Ureter (tissue), 1 donor: ENCODE measurements at regions not wholly inside any gene's neighbourhood (a gene's known extent, or its start where the extent isn't known, plus 50 kb on each side); places are given as distances from the start of the nearest gene placed in this dataset.
"Not testable (repeated sequence)": the region's sequence is repeated elsewhere in the genome, so short reads cannot be mapped to it uniquely, and the experiment has no call there.

Experiments used
- DNase-seq: peaks from one replicate; pipeline ENCODE4 v3.0.0-alpha.2; 2020; ENCODE audit warnings: low spot score
- donor health status: DM: yes; HTN: yes; CAD: no.

GRCh38 chr7:110386913-110387312, 704.0 kb upstream of the LRRN3 start:
- DNase-seq: no peak

- DNase-seq: no peak
Measured at GRCh38 chr7:110387689-110388088, 703.2 kb upstream of the LRRN3 start.

GRCh38 chr7:110388457-110388856, 702.5 kb upstream of the LRRN3 start:
- no peak for DNase-seq

GRCh38 chr7:110396021-110396420, 694.9 kb upstream of the LRRN3 start:
- no peak for DNase-seq

GRCh38 chr7:110397927-110398660, 692.8 kb upstream of the LRRN3 start:
- DNase-seq: no peak

- DNase-seq: no peak
Measured at GRCh38 chr7:110399421-110399820, 691.5 kb upstream of the LRRN3 start.

GRCh38 chr7:110400411-110400810, 690.5 kb upstream of the LRRN3 start:
- no peak for DNase-seq

- DNase-seq: no peak
Measured at GRCh38 chr7:110407242-110407641, 683.7 kb upstream of the LRRN3 start.

GRCh38 chr7:110407706-110408105, 683.2 kb upstream of the LRRN3 start:
- DNase-seq: no peak

GRCh38 chr7:110412614-110413013, 678.3 kb upstream of the LRRN3 start:
- no peak for DNase-seq

GRCh38 chr7:110413038-110413437, 677.9 kb upstream of the LRRN3 start:
- DNase-seq: no peak

GRCh38 chr7:110417611-110418010, 673.3 kb upstream of the LRRN3 start:
- no peak for DNase-seq

- no peak for DNase-seq
Measured at GRCh38 chr7:110418659-110419280, 672.2 kb upstream of the LRRN3 start.

- DNase-seq: no peak
Measured at GRCh38 chr7:110420788-110421187, 670.1 kb upstream of the LRRN3 start.

GRCh38 chr7:110421490-110422241, 669.3 kb upstream of the LRRN3 start:
- DNase-seq: no peak

- no peak for DNase-seq
Measured at GRCh38 chr7:110432061-110432553, 658.8 kb upstream of the LRRN3 start.

- not testable (repeated sequence) for DNase-seq
Measured at GRCh38 chr7:110438926-110439325, 652.0 kb upstream of the LRRN3 start.

GRCh38 chr7:110442381-110442837, 648.5 kb upstream of the LRRN3 start:
- no peak for DNase-seq

- DNase-seq: no peak
Measured at GRCh38 chr7:110446658-110447057, 644.3 kb upstream of the LRRN3 start.

- DNase-seq: no peak
Measured at GRCh38 chr7:110448918-110449317, 642.0 kb upstream of the LRRN3 start.

- no peak for DNase-seq
Measured at GRCh38 chr7:110454713-110455112, 636.2 kb upstream of the LRRN3 start.

GRCh38 chr7:110461621-110462020, 629.3 kb upstream of the LRRN3 start:
- DNase-seq: no peak

- DNase-seq: no peak
Measured at GRCh38 chr7:110470420-110470819, 620.5 kb upstream of the LRRN3 start.
